ENCODE measurements at regions not wholly inside any gene's neighbourhood (a gene's known extent, or its start where the extent isn't known, plus 50 kb on each side); places are given as distances from the start of the nearest gene placed in this dataset.

- TF ChIP-seq CTCF (IDR thresholded peaks at IDR 0.05) (no peak), EP300 (IDR thresholded peaks at IDR 0.05) (no peak), POLR2A (IDR thresholded peaks at IDR 0.05) (no peak), POLR2AphosphoS5 (IDR thresholded peaks at IDR 0.05) (no peak)
- no peak for DNase-seq
- H3K27ac ChIP-seq: no peak overlapping the region
- intact Hi-C loops (cut with DNase I): no loop called here
- no peaks in the 10 kb centered on the region for H3K36me3 ChIP-seq
- no peak overlapping the region for H3K4me3 ChIP-seq
- peaks cover 0 to 1% (median 0%) of the 10 kb centered on the region in 4 donors for H3K9me3 ChIP-seq
- no peaks in the 10 kb centered on the region for H3K27me3 ChIP-seq
- H3K4me1 ChIP-seq: no peaks in the 10 kb centered on the region
Observed at GRCh38 chr18:42484648-42485047, 529.6 kb downstream of the PIK3C3 start.

- no peak overlapping the region for H3K4me3 ChIP-seq
- no peak for TF ChIP-seq POLR2AphosphoS5 (IDR thresholded peaks at IDR 0.05)
- no peak for TF ChIP-seq CTCF (IDR thresholded peaks at IDR 0.05)
- TF ChIP-seq POLR2A (IDR thresholded peaks at IDR 0.05): no peak
- no peak for TF ChIP-seq EP300 (IDR thresholded peaks at IDR 0.05)
- H3K36me3 ChIP-seq: no peaks in the 10 kb centered on the region
- no peaks in the 10 kb centered on the region for H3K4me1 ChIP-seq
- no peak for DNase-seq
- 50 to 62% methylated on average over 2 of the region's 2 CpGs for WGBS, 2 donors
- H3K27ac ChIP-seq: no peak overlapping the region
- H3K27me3 ChIP-seq: no peaks in the 10 kb centered on the region
- peaks cover 0 to 1% (median 0%) of the 10 kb centered on the region in 4 donors for H3K9me3 ChIP-seq
- intact Hi-C loops (cut with DNase I): no loop called here
Observed at GRCh38 chr18:42486271-42486670, 531.2 kb downstream of the PIK3C3 start.

- Histone ChIP-seq H3K36me3 (no peaks in the 10 kb centered on the region), H3K27me3 (no peaks in the 10 kb centered on the region), H3K4me1 (no peaks in the 10 kb centered on the region), H3K9me3 (no peaks in the 10 kb centered on the region), H3K4me3 (no peak overlapping the region), H3K27ac (no peak overlapping the region)
- DNase-seq: no peak
- 77 to 78% methylated on average over 3 of the region's 3 CpGs for WGBS, 2 donors
- no peak for TF ChIP-seq EP300 (IDR thresholded peaks at IDR 0.05)
- no peak for TF ChIP-seq CTCF (IDR thresholded peaks at IDR 0.05)
- TF ChIP-seq POLR2AphosphoS5 (IDR thresholded peaks at IDR 0.05): no peak
- TF ChIP-seq POLR2A (IDR thresholded peaks at IDR 0.05): no peak
- intact Hi-C loops (cut with DNase I): no loop called here
Observed at GRCh38 chr18:42508683-42509296, 553.8 kb downstream of the PIK3C3 start.

GRCh38 chr18:42509750-42510415 lies 554.8 kb downstream of the PIK3C3 start:
- 15 to 71% methylated on average over 1 of the region's 1 CpG for WGBS, 2 donors
- Histone ChIP-seq H3K36me3 (no peaks in the 10 kb centered on the region), H3K4me3 (no peak overlapping the region), H3K4me1 (no peaks in the 10 kb centered on the region), H3K27ac (no peak overlapping the region), H3K27me3 (no peaks in the 10 kb centered on the region), H3K9me3 (no peaks in the 10 kb centered on the region)
- TF ChIP-seq POLR2AphosphoS5 (IDR thresholded peaks at IDR 0.05): no peak
- TF ChIP-seq EP300 (IDR thresholded peaks at IDR 0.05): no peak
- no peak for TF ChIP-seq POLR2A (IDR thresholded peaks at IDR 0.05)
- TF ChIP-seq CTCF (IDR thresholded peaks at IDR 0.05): no peak
- DNase-seq: no peak
- intact Hi-C loops (cut with DNase I): no loop called here

- H3K4me1 ChIP-seq: no peaks in the 10 kb centered on the region
- no peak overlapping the region for H3K4me3 ChIP-seq
- TF ChIP-seq POLR2AphosphoS5 (IDR thresholded peaks at IDR 0.05) (no peak), CTCF (IDR thresholded peaks at IDR 0.05) (no peak)
- H3K9me3 ChIP-seq: no peaks in the 10 kb centered on the region
- no peaks in the 10 kb centered on the region for H3K27me3 ChIP-seq
- no peak for DNase-seq
- intact Hi-C loops (cut with DNase I): no loop called here
- H3K27ac ChIP-seq: no peak overlapping the region
- no peaks in the 10 kb centered on the region for H3K36me3 ChIP-seq
Observed at GRCh38 chr18:42510540-42510939, 555.5 kb downstream of the PIK3C3 start.
